ENCODE measurements at regions not wholly inside any gene's neighbourhood (a gene's known extent, or its start where the extent isn't known, plus 50 kb on each side); places are given as distances from the start of the nearest gene placed in this dataset.
"Not testable (repeated sequence)": the region's sequence is repeated elsewhere in the genome, so short reads cannot be mapped to it uniquely, and the experiment has no call there.

DNA sequence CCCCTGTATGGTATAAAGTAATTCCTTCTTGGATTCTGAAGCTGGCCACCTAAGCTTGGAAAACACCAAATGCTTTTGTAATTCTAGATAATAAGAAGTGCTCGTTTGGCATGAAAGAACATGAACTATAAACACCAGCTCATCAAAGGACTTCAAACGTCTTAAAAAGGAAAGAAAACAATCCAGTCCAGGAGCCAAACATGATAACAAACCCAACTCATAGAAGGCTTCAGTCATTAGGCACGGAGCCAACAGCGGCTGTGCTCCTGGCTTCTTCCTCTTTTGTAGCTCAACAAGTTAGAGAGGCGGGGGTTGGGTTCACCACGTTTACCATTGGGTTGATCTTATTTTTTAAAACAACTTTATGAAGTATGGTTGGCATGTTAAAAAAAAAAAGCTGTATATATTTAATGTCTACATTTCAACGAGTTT, 56.4 kb upstream of the ECHDC3 start:
- DNase-seq (ENCODE audit: low spot score) = no peak
- Histone ChIP-seq H3K27me3 (ENCODE audit: insufficient read depth, poor library complexity, severe bottlenecking) (no peaks in the 10 kb centered on the region), H3K9me3 (ENCODE audit: severe bottlenecking) (no peaks in the 10 kb centered on the region), H3K4me3 (ENCODE audit: severe bottlenecking) (no peak overlapping the region), H3K4me1 (ENCODE audit: insufficient read depth, poor library complexity, severe bottlenecking) (peaks cover 23% of the 10 kb centered on the region), H3K36me3 (ENCODE audit: low read depth) (no peaks in the 10 kb centered on the region), H3K27ac (ENCODE audit: poor library complexity, severe bottlenecking) (peak overlapping the region; percentile 68)
- ATAC-seq (ENCODE audit: low read depth) = no peak
- TF ChIP-seq, protein P1, sequence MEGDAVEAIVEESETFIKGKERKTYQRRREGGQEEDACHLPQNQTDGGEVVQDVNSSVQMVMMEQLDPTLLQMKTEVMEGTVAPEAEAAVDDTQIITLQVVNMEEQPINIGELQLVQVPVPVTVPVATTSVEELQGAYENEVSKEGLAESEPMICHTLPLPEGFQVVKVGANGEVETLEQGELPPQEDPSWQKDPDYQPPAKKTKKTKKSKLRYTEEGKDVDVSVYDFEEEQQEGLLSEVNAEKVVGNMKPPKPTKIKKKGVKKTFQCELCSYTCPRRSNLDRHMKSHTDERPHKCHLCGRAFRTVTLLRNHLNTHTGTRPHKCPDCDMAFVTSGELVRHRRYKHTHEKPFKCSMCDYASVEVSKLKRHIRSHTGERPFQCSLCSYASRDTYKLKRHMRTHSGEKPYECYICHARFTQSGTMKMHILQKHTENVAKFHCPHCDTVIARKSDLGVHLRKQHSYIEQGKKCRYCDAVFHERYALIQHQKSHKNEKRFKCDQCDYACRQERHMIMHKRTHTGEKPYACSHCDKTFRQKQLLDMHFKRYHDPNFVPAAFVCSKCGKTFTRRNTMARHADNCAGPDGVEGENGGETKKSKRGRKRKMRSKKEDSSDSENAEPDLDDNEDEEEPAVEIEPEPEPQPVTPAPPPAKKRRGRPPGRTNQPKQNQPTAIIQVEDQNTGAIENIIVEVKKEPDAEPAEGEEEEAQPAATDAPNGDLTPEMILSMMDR (IDR thresholded peaks at IDR 0.05; ENCODE audit: poor library complexity, severe bottlenecking) = no peak

DNA sequence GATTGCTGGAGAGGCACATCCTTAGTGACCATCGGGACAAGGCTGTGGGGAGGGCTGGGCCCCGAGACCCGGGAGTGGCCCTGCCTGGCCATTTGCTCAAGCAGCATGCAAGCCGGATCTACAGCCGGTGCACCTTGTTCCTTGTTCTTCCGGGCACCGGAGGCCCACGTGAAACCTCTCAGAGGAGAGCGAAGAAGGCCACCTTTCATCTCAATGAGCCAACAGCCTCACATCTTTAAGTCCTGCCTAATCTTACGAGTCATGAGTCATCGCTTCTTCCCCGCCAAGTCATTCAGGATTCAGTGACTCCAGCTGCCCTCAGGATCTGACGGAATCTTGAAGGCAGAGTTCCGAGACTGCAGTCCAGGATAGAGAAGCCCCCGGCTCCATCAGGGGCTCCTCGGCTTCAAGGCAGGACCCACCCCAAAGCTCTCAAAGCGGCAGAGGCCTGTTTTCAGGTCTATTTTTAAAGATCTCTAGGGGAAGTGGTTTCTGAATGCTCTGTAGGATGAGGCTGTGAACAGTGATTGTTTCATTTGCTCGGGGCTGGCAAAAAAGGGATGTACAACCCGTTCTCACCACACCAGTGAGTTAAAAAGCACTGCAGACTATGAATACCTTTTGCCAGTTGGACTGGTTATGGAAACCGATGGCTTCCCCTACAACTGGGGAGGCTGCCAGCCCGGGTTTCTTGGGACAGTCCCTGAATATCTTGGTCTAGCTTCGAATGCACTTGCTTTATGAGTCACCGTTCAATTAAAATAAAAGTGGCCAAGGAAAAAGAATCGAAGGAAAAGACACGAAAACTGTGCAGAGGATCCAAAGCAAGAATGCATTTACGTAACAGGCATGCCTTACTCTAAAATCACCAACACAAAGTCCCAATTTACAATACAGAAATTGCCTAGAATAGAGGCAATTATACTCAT, 57.2 kb upstream of the ECHDC3 start:
- peak overlapping the region; percentile 9 for H3K4me3 ChIP-seq (ENCODE audit: severe bottlenecking)
- peak; percentile 63 for DNase-seq (ENCODE audit: low spot score)
- TF ChIP-seq, protein P1 (IDR thresholded peaks at IDR 0.05; ENCODE audit: poor library complexity, severe bottlenecking) = no peak

DNA sequence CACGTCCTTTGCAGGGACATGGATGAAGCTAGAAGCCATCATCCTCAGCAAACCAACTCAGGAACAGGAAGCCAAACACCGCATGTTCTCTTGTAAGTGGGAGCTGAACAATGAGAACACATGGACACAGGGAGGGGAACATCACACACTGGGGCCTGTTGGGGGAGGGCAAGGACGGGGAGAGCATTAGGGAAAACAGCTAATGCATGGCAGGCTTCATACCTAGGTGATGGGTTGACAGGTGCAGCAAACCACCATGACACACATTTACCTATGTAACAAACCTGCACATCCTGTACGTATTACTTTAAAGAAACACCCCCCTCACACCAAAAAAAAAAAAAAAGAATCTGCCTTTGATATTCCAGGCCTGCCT, 57.9 kb upstream of the ECHDC3 start:
- H3K4me3 ChIP-seq (ENCODE audit: severe bottlenecking); ATAC-seq (ENCODE audit: low read depth): not testable (repeated sequence)

More for the DNA sequence above, 57.2 kb upstream of the ECHDC3 start:
- H3K36me3 ChIP-seq (ENCODE audit: low read depth) = no peaks in the 10 kb centered on the region
- ATAC-seq (ENCODE audit: low read depth) = peak; percentile 82
- no peaks in the 10 kb centered on the region for H3K9me3 ChIP-seq (ENCODE audit: severe bottlenecking)
- no peaks in the 10 kb centered on the region for H3K27me3 ChIP-seq (ENCODE audit: insufficient read depth, poor library complexity, severe bottlenecking)
- peak overlapping the region; percentile 68 for H3K27ac ChIP-seq (ENCODE audit: poor library complexity, severe bottlenecking)
- peaks cover 23% of the 10 kb centered on the region for H3K4me1 ChIP-seq (ENCODE audit: insufficient read depth, poor library complexity, severe bottlenecking)

DNA sequence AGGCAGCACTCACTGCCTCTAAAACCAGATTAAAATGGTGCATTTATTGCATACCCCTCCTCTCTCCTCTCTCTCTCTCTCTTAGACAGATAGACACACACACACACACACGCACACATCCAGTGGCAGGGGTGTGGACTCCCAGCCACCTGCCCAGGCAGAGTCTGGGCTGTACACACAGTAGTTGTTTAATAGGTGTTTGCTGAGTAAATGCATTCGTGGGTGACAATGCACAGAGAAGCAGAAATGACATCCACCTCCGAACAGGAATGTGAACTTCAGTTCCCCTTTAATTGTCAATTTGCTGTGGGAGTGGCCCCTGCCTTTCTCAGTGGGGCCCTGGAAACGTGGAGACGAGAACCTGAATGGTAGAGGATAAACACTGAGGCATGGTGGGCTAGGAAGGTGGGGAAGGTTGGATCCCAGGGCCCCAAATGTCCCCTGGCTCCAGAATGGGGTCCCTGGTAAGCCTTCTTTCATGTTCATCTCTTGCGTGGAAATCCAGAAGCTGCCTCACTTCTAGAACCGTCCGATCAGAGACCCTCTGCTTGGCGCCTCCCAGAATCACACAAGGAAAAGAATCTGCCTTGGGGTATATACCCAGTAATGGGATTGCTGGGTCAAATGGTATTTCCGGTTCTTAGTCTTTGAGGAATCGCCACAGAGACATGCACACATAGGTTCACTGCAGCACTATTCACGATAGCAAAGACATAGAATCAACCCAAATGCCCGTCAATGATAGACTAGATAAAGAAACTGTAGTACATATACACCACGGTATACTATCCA, 58.5 kb upstream of the ECHDC3 start:
- H3K4me3 ChIP-seq (ENCODE audit: severe bottlenecking) = no peak overlapping the region
- H3K9me3 ChIP-seq (ENCODE audit: severe bottlenecking) = no peaks in the 10 kb centered on the region
- no peak overlapping the region for H3K27ac ChIP-seq (ENCODE audit: poor library complexity, severe bottlenecking)
- ATAC-seq (ENCODE audit: low read depth) (no peak), DNase-seq (ENCODE audit: low spot score) (no peak)
- H3K27me3 ChIP-seq (ENCODE audit: insufficient read depth, poor library complexity, severe bottlenecking) = no peaks in the 10 kb centered on the region
- H3K4me1 ChIP-seq (ENCODE audit: insufficient read depth, poor library complexity, severe bottlenecking) = peaks cover 23% of the 10 kb centered on the region
- TF ChIP-seq, protein P1 (IDR thresholded peaks at IDR 0.05; ENCODE audit: poor library complexity, severe bottlenecking) = no peak
- H3K36me3 ChIP-seq (ENCODE audit: low read depth) = no peaks in the 10 kb centered on the region

More for the DNA sequence above, 57.9 kb upstream of the ECHDC3 start:
- not testable (repeated sequence) for H3K36me3 ChIP-seq (ENCODE audit: low read depth); H3K27me3 ChIP-seq (ENCODE audit: insufficient read depth, poor library complexity, severe bottlenecking); DNase-seq (ENCODE audit: low spot score); H3K9me3 ChIP-seq (ENCODE audit: severe bottlenecking)
- H3K4me1 ChIP-seq (ENCODE audit: insufficient read depth, poor library complexity, severe bottlenecking) = peaks cover 23% of the 10 kb centered on the region
- peak overlapping the region; percentile 68 for H3K27ac ChIP-seq (ENCODE audit: poor library complexity, severe bottlenecking)

DNA sequence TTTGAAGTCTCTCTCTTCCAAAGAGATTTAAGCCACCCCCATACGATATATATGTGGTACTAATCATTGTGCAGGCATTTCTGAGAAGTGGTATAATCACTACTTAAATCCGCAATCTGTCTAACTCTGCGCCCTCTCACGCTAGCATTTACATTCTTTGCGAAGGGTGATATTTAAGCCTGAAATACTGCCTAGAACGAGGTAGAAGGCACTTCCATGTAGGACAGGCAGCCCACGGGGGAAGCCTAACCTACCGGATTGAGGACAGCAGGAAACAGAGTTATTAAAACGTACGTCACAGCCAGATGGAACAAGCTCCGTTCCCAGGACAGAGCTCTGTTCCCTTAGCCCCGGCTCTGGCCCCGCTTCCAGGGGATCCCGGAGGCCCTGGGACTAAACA, 59.3 kb upstream of the ECHDC3 start:
- ATAC-seq (ENCODE audit: low read depth) (no peak), DNase-seq (ENCODE audit: low spot score) (no peak)
- Histone ChIP-seq H3K27ac (ENCODE audit: poor library complexity, severe bottlenecking) (no peak overlapping the region), H3K36me3 (ENCODE audit: low read depth) (no peaks in the 10 kb centered on the region), H3K27me3 (ENCODE audit: insufficient read depth, poor library complexity, severe bottlenecking) (no peaks in the 10 kb centered on the region), H3K4me1 (ENCODE audit: insufficient read depth, poor library complexity, severe bottlenecking) (peaks cover 21% of the 10 kb centered on the region), H3K4me3 (ENCODE audit: severe bottlenecking) (no peak overlapping the region), H3K9me3 (ENCODE audit: severe bottlenecking) (no peaks in the 10 kb centered on the region)
- TF ChIP-seq, protein P1 (IDR thresholded peaks at IDR 0.05; ENCODE audit: poor library complexity, severe bottlenecking) = no peak
